ENCODE measurements at regions not wholly inside any gene's neighbourhood (a gene's known extent, or its start where the extent isn't known, plus 50 kb on each side); places are given as distances from the start of the nearest gene placed in this dataset.

- no peak for DNase-seq (ENCODE audit: low read depth in 2 of 2)
These were observed 314.5 kb upstream of the SEMA6D start for GRCh38 chr15:47402829-47403228.

- DNase-seq (ENCODE audit: low read depth in 2 of 2), result no peak
These were observed 312.4 kb upstream of the SEMA6D start for GRCh38 chr15:47404877-47405276.

GRCh38 chr15:47405365-47406162, 311.7 kb upstream of the SEMA6D start:
- DNase-seq (ENCODE audit: low read depth in 2 of 2), result no peak

GRCh38 chr15:47407692-47408091, 309.6 kb upstream of the SEMA6D start:
- no peak for DNase-seq (ENCODE audit: low read depth in 2 of 2)

- no peak for DNase-seq (ENCODE audit: low read depth in 2 of 2)
These were observed 308.3 kb upstream of the SEMA6D start for GRCh38 chr15:47409038-47409437.

GRCh38 chr15:47409600-47409999, 307.7 kb upstream of the SEMA6D start:
- DNase-seq (ENCODE audit: low read depth in 2 of 2), result peak in 1 of 2 experiments; percentile 42

GRCh38 chr15:47410247-47410646, 307.1 kb upstream of the SEMA6D start:
- DNase-seq (ENCODE audit: low read depth in 2 of 2), result no peak

GRCh38 chr15:47411733-47412132, 305.6 kb upstream of the SEMA6D start:
- no peak for DNase-seq (ENCODE audit: low read depth in 2 of 2)

- DNase-seq (ENCODE audit: low read depth in 2 of 2), result no peak
These were observed 305.2 kb upstream of the SEMA6D start for GRCh38 chr15:47412136-47412535.

- DNase-seq (ENCODE audit: low read depth in 2 of 2), result no peak
These were observed 304.5 kb upstream of the SEMA6D start for GRCh38 chr15:47412802-47413201.

- DNase-seq (ENCODE audit: low read depth in 2 of 2), result no peak
These were observed 303.1 kb upstream of the SEMA6D start for GRCh38 chr15:47414207-47414606.

- peak in 1 of 2 experiments; percentile 32 for DNase-seq (ENCODE audit: low read depth in 2 of 2)
These were observed 301.8 kb upstream of the SEMA6D start for GRCh38 chr15:47415539-47415971.

GRCh38 chr15:47422881-47423665, 294.2 kb upstream of the SEMA6D start:
- no peak for DNase-seq (ENCODE audit: low read depth in 2 of 2)

GRCh38 chr15:47427463-47427862, 289.8 kb upstream of the SEMA6D start:
- no peak for DNase-seq (ENCODE audit: low read depth in 2 of 2)

GRCh38 chr15:47429376-47429775, 287.9 kb upstream of the SEMA6D start:
- no peak for DNase-seq (ENCODE audit: low read depth in 2 of 2)

GRCh38 chr15:47431501-47431900, 285.8 kb upstream of the SEMA6D start:
- DNase-seq (ENCODE audit: low read depth in 2 of 2), result peak; percentile 56 to 61

- DNase-seq (ENCODE audit: low read depth in 2 of 2), result peak in 1 of 2 experiments; percentile 49
These were observed 284.5 kb upstream of the SEMA6D start for GRCh38 chr15:47432826-47433225.

GRCh38 chr15:47434596-47434995, 282.7 kb upstream of the SEMA6D start:
- DNase-seq (ENCODE audit: low read depth in 2 of 2), result peak in 1 of 2 experiments; percentile 13

GRCh38 chr15:47437491-47437890, 279.8 kb upstream of the SEMA6D start:
- no peak for DNase-seq (ENCODE audit: low read depth in 2 of 2)

GRCh38 chr15:47439146-47440111, 277.9 kb upstream of the SEMA6D start:
- peak in 1 of 2 experiments; percentile 10 for DNase-seq (ENCODE audit: low read depth in 2 of 2)

- no peak for DNase-seq (ENCODE audit: low read depth in 2 of 2)
These were observed 274.9 kb upstream of the SEMA6D start for GRCh38 chr15:47442371-47442770.

- DNase-seq (ENCODE audit: low read depth in 2 of 2), result no peak
These were observed 273.5 kb upstream of the SEMA6D start for GRCh38 chr15:47443839-47444238.
